GM18502 (cell line): ENCODE measurements at regions not wholly inside any gene's neighbourhood (a gene's known extent, or its start where the extent isn't known, plus 50 kb on each side); places are given as distances from the start of the nearest gene placed in this dataset.

Source experiments
- ATAC-seq: cut with Tn5 transposase; IDR thresholded peaks from one replicate; pipeline ENCODE4 v1.9.1; 2021; ENCODE audit warnings: mild to moderate bottlenecking; ENCODE audit not compliant: unreplicated experiment, poor library complexity

- ATAC-seq: no peak
Measured at GRCh38 chr2:176818617-176819016, 394.0 kb upstream of the HNRNPA3 start.

DNA sequence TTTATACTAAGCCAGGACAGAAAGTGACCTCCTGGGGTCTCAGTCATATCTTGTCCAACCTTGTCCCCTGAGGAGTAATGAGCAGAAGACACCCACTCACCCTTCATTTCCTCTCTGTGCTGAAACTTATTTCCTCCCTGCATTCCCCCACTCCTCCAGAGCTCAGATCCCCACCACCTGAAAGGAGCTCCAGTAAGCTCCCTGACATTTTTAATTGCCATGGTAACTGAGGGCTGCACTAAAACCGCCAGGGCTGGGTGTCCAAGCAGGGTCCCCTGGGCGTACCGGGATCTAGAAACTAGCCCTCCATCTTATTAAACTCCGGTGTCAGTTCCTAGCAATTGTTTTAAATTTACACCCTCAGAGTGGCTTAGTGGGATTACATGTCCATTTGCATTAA, 393.3 kb upstream of the HNRNPA3 start:
- ATAC-seq: no peak

DNA sequence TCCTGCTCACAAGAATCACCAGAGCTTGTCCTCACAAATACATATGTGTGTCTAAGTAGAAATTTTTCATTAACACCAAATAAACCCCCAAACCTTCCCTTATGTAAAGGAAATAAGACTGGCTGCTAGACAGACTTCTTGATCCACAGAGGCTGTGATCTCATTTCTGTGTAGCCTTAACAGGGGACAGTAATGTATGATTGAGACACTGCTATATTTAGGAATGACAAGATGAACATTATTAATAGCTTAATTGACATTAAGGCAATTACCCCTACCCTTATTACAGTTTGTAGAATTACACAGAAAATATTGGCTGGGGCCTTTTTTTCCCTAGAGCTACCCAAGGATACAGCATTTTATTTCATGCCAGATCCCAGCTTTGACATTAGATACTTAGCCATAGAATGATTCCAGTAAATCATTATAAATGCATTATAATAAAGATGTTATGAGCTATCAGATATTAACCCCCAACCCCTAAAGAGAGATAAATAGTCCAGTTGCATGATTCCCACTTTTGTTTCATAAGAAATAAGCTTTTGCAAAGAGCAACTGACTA, 392.1 kb upstream of the HNRNPA3 start:
- no peak for ATAC-seq

- ATAC-seq: no peak
Measured at GRCh38 chr2:176821350-176821749, 391.2 kb upstream of the HNRNPA3 start.

DNA sequence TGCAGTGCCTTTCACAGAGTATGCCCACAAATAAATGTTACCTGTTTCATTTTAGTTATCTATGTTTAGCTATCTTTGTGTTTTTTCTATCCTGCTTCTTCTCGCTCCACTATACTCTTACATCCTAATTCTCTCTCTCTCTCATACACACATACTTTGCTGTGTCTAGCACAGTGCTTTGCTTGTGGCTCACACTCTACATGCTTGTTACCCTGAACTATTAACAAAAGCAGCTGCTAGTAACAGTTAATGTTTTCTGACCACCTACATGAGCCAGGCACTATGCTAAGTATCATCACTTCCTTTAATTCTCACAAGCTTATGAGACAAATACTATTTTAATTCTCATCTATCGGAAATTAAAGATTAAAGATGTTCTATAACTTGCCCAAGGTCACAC, 390.5 kb upstream of the HNRNPA3 start:
- ATAC-seq: no peak

GRCh38 chr2:176826356-176826755, 386.2 kb upstream of the HNRNPA3 start:
- no peak for ATAC-seq

- ATAC-seq: no peak
Measured at GRCh38 chr2:176826984-176827668, 385.5 kb upstream of the HNRNPA3 start.

- ATAC-seq: no peak
Measured at GRCh38 chr2:176830362-176830761, 382.2 kb upstream of the HNRNPA3 start.

DNA sequence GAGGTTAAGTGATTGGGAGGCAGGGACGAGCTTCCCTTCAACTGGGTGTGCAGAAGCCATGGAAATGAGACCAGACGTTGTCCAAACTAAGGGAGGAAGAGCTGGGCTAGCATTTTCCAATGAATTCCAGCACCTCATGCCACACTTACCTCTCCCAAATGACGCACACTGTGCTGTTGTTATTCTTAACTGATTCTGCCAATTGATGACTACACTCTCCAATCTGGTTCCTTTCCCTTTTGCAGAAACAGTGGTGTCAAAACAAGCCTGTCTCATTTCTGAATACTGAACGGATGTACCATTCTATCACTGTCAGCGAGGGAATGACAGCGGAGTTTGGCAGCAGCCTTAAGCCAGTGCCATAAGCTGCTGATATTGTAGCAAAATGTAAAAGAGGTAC, 380.5 kb upstream of the HNRNPA3 start:
- ATAC-seq: no peak

DNA sequence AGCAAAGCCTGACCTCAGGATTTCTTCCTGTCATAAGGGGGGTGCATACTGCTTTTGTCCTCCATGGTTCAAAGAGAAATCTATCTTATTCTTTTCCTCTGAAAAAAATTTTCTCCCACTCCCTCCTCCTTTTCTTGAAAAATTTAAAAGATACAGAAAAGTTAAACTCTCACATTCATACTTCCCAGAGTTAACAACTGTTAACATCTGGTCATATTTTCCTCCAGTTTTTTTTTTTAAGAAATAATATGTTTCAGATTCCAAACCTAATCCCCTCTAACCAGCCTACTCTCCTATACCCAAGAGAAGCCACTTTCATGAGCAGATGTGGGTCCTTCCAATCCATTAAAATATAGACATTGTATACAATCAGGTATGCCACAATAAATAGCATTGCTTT, 378.9 kb upstream of the HNRNPA3 start:
- ATAC-seq: no peak

DNA sequence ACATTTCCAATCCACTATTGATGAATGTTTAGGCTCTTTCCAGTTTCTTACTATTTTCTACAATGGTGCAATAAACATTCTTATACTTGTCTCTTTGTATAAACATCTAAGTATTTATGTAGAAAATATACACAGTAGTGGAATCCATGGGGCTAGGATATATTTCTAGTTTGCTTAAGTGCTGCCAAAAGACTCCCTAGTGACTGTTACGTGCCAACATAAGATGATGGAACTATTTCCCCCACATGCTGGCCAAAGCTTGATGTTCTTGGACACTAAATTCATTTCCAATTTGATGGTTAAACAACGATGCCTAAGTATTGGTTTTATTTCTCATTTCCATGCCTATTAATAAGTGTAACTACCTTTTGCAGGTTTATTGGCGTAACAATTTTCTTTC, 378.4 kb upstream of the HNRNPA3 start:
- no peak for ATAC-seq

- no peak for ATAC-seq
Measured at GRCh38 chr2:176843208-176843607, 369.4 kb upstream of the HNRNPA3 start.

DNA sequence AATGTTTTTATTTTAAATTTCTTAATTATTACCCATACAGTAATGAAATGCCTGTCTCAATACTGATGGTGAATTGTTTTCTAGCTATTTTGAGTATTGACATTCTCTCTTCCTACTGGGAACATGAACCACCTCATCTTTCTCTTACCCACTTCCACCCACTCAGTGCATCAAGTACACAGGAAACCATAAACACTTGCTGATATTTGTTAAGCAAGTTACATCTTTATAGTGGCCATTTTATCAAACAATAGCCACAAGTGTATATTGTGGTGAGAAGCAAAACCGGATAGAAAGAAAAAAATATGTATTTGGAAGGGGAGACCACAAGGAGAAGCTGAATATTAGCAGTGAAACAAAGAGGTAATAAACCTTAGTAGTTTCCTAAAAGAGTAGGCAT, 368.1 kb upstream of the HNRNPA3 start:
- ATAC-seq: no peak

DNA sequence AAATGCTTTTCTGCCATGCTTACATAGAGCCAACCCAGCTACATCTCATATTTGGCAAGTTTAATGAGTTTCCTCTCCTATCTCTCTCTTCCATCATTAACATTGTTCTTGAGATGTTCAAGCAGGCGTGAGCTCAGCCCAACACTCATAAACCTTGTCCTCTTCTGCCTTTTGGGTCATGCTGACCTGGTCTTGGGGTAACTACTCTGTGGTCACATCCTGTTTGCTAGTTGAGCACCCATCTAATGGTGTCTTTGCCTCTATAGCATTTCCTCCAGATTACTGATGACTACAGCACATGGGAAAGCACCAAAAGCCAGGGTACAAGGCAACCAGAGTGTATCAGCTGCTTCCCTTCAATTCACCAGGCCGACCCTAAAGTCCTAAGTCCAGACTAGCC, 366.9 kb upstream of the HNRNPA3 start:
- no peak for ATAC-seq

DNA sequence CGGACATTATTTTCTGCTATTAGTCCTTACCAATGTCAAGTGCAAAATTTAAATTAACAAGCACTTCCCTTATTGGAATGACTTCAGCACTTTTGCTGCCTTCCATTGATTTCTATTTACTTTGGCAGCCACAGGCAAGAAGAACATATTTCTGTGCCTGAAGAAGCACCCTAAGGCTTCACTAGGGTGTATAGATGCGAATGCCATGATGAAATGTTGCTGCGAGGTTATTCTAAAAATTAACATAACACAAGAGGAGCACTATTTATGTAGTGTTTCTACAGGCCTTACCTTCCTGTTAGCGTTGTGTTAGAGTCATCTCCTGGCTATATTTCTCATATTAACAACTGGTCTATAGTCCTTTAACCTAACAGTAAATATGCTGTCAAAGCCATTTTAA, 365.0 kb upstream of the HNRNPA3 start:
- ATAC-seq: no peak

- ATAC-seq: no peak
Measured at GRCh38 chr2:176848844-176849243, 363.8 kb upstream of the HNRNPA3 start.

DNA sequence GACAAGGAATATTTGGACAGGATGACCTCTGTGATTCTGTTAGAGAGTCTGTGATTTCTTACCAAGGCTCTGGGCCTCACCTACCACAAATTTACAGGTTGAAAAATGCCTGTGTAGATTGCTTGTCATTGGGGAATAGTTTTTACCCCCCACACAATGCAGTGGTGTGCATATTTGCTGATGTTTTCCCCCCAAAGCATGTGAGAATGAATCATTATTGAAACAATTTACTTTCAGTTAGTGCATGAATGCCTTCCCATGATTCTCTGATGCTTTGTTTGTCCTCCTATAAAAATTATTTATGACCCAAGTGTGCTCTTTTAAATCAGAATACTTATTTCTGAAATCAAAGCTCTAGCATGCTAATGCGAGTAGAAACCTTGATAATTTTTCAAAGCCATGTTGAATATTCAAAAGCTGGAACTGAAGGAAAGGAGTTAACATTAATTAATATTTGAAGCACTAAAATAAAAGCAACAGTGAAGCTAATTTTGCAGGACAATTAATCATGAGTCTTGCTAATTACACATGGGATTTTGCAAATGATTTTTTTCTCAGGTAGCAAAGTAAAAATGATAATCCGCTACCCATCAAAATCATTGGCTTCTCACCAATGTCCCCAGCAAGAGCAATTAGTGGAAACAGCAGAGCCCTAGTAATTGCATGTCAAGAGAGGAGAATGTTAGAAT, 361.2 kb upstream of the HNRNPA3 start:
- ATAC-seq: no peak

GRCh38 chr2:176851889-176852483, 360.6 kb upstream of the HNRNPA3 start:
- no peak for ATAC-seq

- no peak for ATAC-seq
Measured at GRCh38 chr2:176852667-176853066, 359.9 kb upstream of the HNRNPA3 start.

DNA sequence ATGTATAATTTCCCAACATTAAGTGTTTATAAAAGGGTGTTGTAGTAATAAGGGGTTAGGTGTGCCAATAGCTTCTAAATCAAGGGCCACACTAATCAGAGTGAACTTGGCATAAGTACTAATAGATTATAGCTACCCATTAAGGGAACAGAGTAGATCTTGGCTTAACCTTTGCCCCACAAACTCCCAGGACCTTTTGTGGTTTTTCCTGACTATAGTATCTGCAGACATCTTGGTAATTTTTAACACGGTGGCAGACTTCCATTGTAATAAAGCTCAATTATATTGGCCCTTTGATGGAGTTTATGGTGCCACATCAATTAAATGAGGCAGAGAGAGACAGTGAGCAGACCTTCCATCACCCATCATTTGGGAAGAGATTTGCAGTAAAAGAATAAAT, 358.5 kb upstream of the HNRNPA3 start:
- no peak for ATAC-seq

DNA sequence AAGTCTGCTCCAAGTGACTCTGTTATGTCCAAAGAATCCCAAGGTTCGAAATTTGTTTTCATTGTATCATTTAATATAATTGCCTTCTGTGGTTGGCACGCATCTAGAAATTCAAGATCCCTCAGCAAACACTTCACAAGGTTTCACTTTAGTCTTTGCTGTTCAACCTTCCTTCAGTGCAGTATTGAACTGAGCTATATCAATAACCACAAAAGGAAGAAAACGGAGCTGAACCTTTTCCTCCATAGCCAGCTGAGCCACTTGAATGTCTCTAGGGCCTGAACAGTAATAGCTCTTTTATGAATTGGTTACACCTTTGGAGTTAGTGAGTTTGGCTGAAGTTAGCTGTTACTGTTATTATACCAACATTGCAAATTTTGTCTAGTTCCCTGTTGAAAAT, 357.7 kb upstream of the HNRNPA3 start:
- no peak for ATAC-seq

DNA sequence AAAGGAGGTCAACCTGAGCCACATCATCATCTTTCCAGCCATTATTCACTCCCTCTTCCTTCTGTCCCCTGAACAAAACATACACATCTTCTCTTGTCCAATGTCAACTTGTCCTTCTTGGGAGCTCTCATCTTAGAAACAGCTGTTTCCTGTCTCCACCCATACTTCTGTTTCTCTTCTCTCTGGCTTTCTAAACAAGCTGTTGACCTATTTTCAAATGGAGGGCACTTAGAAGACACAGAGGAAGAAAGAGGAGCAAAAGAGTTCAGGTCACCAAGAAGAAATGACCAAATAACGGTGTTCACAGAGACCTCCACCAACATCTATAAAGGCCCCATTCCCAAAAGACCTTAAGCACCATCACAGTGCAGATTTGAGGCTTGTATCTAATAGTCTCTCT, 355.9 kb upstream of the HNRNPA3 start:
- ATAC-seq: no peak
